Ovary (tissue), 7 donors: ENCODE measurements at regions not wholly inside any gene's neighbourhood (a gene's known extent, or its start where the extent isn't known, plus 50 kb on each side); places are given as distances from the start of the nearest gene placed in this dataset.

Experiments used
- DNase-seq, 5 donors: peaks; one replicate each; pipeline ENCODE4 v3.0.0-alpha.2; 2019 to 2020
- H3K27ac ChIP-seq, 2 donors: fragments of 200-600 bp; one replicate each; pipeline versions ENCODE4 v1.5.1 to v1.8.0; 2019 to 2022
- H3K27me3 ChIP-seq: fragments of 200-600 bp; one replicate; pipeline ENCODE4 v1.8.0; 2022
- H3K36me3 ChIP-seq: fragments of 200-600 bp; sonication (generic); one replicate; pipeline ENCODE4 v1.5.1; 2019
- H3K4me1 ChIP-seq: one replicate; pipeline ENCODE4 v1.8.1; 2013; ENCODE audit warnings: mild to moderate bottlenecking, moderate library complexity; ENCODE audit not compliant: insufficient read depth
- H3K4me3 ChIP-seq: fragments of 200-600 bp; sonication (generic); one replicate; pipeline ENCODE4 v1.5.1; 2017
- H3K9me3 ChIP-seq, 2 donors: fragments of 200-600 bp in 1 of 2; sonication (generic) in 1 of 2; one replicate each; pipeline versions ENCODE4 v1.5.1 to v1.8.1; 2013 to 2019; ENCODE audit warnings: mild to moderate bottlenecking in 1 of 2, moderate library complexity in 1 of 2
- CTCF ChIP-seq, 3 donors: fragments of 450-650 bp in 2 of 3; fragments of 200-600 bp in 1 of 3; IDR thresholded peaks; one replicate each; pipeline versions ENCODE4 v1.5.1 to v1.8.0; 2016 to 2022; ENCODE audit warnings: antibody characterized with exemption in 3 of 3, mild to moderate bottlenecking in 1 of 3
- EP300 ChIP-seq: sonication (generic); formaldehyde crosslinking; IDR thresholded peaks from one replicate; pipeline ENCODE4 v1.6.1; 2017; ENCODE audit warnings: antibody characterized with exemption
- POLR2A ChIP-seq: fragments of 450-650 bp; IDR thresholded peaks from one replicate; pipeline ENCODE4 v1.6.1; 2017; ENCODE audit warnings: antibody characterized with exemption, mild to moderate bottlenecking, moderate library complexity
- WGBS, 3 donors: extraction: QIAGEN DNeasy Blood & Tissue Kit in 1 of 3; methylation state at CpG; one replicate each; pipeline versions ENCODE4 v1.1.5 to v1.1.7; 2013 to 2017; 5-methylcytosine and 5-hydroxymethylcytosine counted together
- intact Hi-C, 4 donors: fragments of 100-400 bp; cut with DNase I; formaldehyde crosslinking; loops; one replicate each; pipeline versions ENCODE4 v1.11.0 to v1.15.1; 2022 to 2023
- donor health status: DM: no; HTN: no; CAD: no; lungs with moderate emphysema.
- donor health status: DM: no; HTN: no; CAD: no.
- donor health status: Bipolar disorder and iron deficiency.
- donor health status: DM: no; HTN: no; CAD: no.
- donor health status: DM: yes; HTN: yes; CAD: no.

GRCh38 chr1:213669964-213670691, 317.6 kb upstream of the PROX1 start:
- TF ChIP-seq CTCF (IDR thresholded peaks at IDR 0.05) (no peak), EP300 (no peak), POLR2A (no peak)
- Histone ChIP-seq H3K27me3 (no peaks in the 10 kb centered on the region), H3K27ac (no peak overlapping the region), H3K36me3 (no peaks in the 10 kb centered on the region), H3K9me3 (no peaks in the 10 kb centered on the region), H3K4me1 (no peaks in the 10 kb centered on the region), H3K4me3 (no peak overlapping the region)
- no peak for DNase-seq
- intact Hi-C loops = no loop called here
- WGBS, 3 donors = 35 to 61% (median 38%) methylated on average over 2 of the region's 2 CpGs

DNA sequence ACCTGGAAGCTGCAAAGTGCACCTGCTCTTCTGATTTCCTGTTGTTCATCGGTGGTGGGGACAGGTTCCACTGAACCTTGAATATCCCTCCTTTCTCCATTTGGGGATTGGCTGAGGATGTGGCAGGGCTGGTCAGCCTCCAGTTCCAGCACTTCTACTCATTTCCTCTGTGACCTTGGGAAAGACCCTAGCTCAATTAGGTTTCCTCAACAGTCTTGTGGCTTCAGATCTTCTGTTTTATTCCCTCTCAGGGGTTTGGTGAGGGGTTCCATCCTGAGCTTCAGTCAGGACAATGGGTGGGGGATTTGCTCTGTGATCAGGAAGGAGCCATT, 317.1 kb upstream of the PROX1 start:
- Histone ChIP-seq H3K4me3 (no peak overlapping the region), H3K9me3 (no peaks in the 10 kb centered on the region), H3K27ac (no peak overlapping the region), H3K4me1 (no peaks in the 10 kb centered on the region), H3K27me3 (no peaks in the 10 kb centered on the region), H3K36me3 (no peaks in the 10 kb centered on the region)
- 36 to 56% (median 39%) methylated on average over 1 of the region's 1 CpG for WGBS, 3 donors
- TF ChIP-seq CTCF (IDR thresholded peaks at IDR 0.05) (no peak), POLR2A (no peak), EP300 (no peak)
- no peak for DNase-seq
- intact Hi-C loops = no loop called here

DNA sequence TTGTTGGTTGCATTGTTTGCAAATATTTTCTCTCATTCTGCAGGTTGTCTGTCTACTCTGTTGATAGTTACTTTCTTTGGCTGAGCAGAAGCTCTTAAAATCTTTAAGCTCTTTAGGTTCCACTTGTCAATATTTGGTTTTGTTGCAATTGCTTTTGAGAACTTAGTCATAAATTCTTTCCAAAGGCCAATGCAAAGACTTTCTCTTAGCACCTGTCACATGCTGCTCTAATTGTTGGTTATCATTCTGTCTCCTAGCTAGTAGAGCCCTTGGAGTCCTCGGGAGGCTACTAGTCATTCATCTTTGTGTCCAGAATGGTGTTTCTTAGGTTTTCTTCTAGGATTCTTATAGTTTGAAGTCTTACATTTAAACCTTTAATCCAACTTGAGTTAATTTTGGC, 312.7 kb upstream of the PROX1 start:
- Histone ChIP-seq H3K36me3 (no peaks in the 10 kb centered on the region), H3K4me1 (no peaks in the 10 kb centered on the region), H3K4me3 (no peak overlapping the region), H3K27me3 (no peaks in the 10 kb centered on the region), H3K9me3 (no peaks in the 10 kb centered on the region), H3K27ac (no peak overlapping the region)
- DNase-seq = no peak
- intact Hi-C loops = no loop called here
- TF ChIP-seq CTCF (IDR thresholded peaks at IDR 0.05) (no peak), EP300 (no peak), POLR2A (no peak)
- WGBS, 3 donors = 84 to 93% (median 88%) methylated on average over 1 of the region's 1 CpG

- DNase-seq = no peak
- 59 to 74% (median 71%) methylated on average over 2 of the region's 2 CpGs for WGBS, 3 donors
- Histone ChIP-seq H3K9me3 (no peaks in the 10 kb centered on the region), H3K27ac (no peak overlapping the region), H3K27me3 (no peaks in the 10 kb centered on the region), H3K4me1 (no peaks in the 10 kb centered on the region), H3K4me3 (no peak overlapping the region), H3K36me3 (no peaks in the 10 kb centered on the region)
- TF ChIP-seq POLR2A (no peak), EP300 (no peak), CTCF (IDR thresholded peaks at IDR 0.05) (no peak)
- intact Hi-C loops = no loop called here
Measured at GRCh38 chr1:213676736-213677135, 311.0 kb upstream of the PROX1 start.
